IMR-90 (cell line): ENCODE measurements at regions not wholly inside any gene's neighbourhood (a gene's known extent, or its start where the extent isn't known, plus 50 kb on each side); places are given as distances from the start of the nearest gene placed in this dataset.

Experiments used
- ATAC-seq: fragments of 200-7000 bp; cut with Tn5 transposase; 2 replicates; pipeline ENCODE4 v1.9.1; 2020; ENCODE audit warnings: low read depth, mild to moderate bottlenecking, moderate library complexity
- BruUV-seq: library from RNA; stranded (reverse); fragments of 400-500 nt; replicated peaks from 2 replicates; lab custom pipeline; 2021; lab: Mats Ljungman, UMichigan
- CTCF ChIA-PET: fragments of 300-600 bp; formaldehyde crosslinking; extraction: SDS; loops from one replicate; lab custom pipeline; 2021; ENCODE audit warnings: antibody characterized with exemption; lab: Yijun Ruan, JAX
- POLR2A ChIA-PET: fragments of 300-600 bp; sonication (Branson Sonifier 250); formaldehyde crosslinking; loops from one replicate; lab custom pipeline; 2022; ENCODE audit warnings: antibody characterized with exemption; ENCODE audit not compliant: unreplicated experiment; lab: Charles Lee
- DNase-seq: peaks from one replicate; pipeline ENCODE4 v3.0.0; 2013
- H2AFZ ChIP-seq: replicated peaks from 2 replicates; pipeline ENCODE3; 2013; ENCODE audit warnings: low read length, mild to moderate bottlenecking; ENCODE audit not compliant: poor library complexity
- H2AK5ac ChIP-seq: 2 replicates; pipeline ENCODE4 v1.6.1; 2013; ENCODE audit warnings: low read depth, low read length, inconsistent platforms
- H2AK9ac ChIP-seq: replicated peaks from 2 replicates; pipeline ENCODE3; 2013; ENCODE audit warnings: mild to moderate bottlenecking, low read depth, low read length, moderate library complexity; ENCODE audit not compliant: poor library complexity
- H2BK120ac ChIP-seq: 2 replicates; pipeline ENCODE4 v1.6.1; 2013; ENCODE audit warnings: low read depth, low read length, inconsistent platforms
- H2BK15ac ChIP-seq: 3 replicates; pipeline ENCODE4 v1.6.1; 2013; ENCODE audit warnings: low read depth, low read length, inconsistent platforms
- H2BK20ac ChIP-seq: 2 replicates; pipeline ENCODE4 v1.6.1; 2013; ENCODE audit warnings: low read depth, mild to moderate bottlenecking, inconsistent platforms, low read length, moderate library complexity
- H2BK5ac ChIP-seq: 2 replicates; pipeline ENCODE4 v1.6.1; 2013; ENCODE audit warnings: mild to moderate bottlenecking, low read depth, low read length, inconsistent platforms; ENCODE audit not compliant: poor library complexity, severe bottlenecking
- H3K14ac ChIP-seq: replicated peaks from 2 replicates; pipeline ENCODE4 v1.6.1; 2013; ENCODE audit warnings: low read depth, low read length, inconsistent platforms
- H3K18ac ChIP-seq: 2 replicates; pipeline ENCODE4 v1.6.1; 2013; ENCODE audit warnings: low read depth, low read length, control low read depth
- H3K23ac ChIP-seq: 2 replicates; pipeline ENCODE4 v1.6.1; 2013; ENCODE audit warnings: low read depth, low read length, inconsistent platforms
- H3K27ac ChIP-seq: 2 replicates; pipeline ENCODE4 v1.5.1; 2013; ENCODE audit warnings: mild to moderate bottlenecking, control low read depth, low read length; ENCODE audit not compliant: insufficient read depth
- H3K27me3 ChIP-seq: 2 replicates; pipeline ENCODE4 v1.6.1; 2013; ENCODE audit warnings: low read length; ENCODE audit not compliant: control insufficient read depth, insufficient read depth
- H3K36me3 ChIP-seq: 2 replicates; pipeline ENCODE4 v1.6.1; 2013; ENCODE audit warnings: low read length, mixed read lengths; ENCODE audit not compliant: control insufficient read depth, insufficient read depth
- H3K4ac ChIP-seq: 2 replicates; pipeline ENCODE4 v1.6.1; 2013; ENCODE audit warnings: low read depth, low read length, inconsistent platforms
- H3K4me1 ChIP-seq: 2 replicates; pipeline ENCODE4 v1.6.1; 2013; ENCODE audit warnings: low read length, mixed read lengths; ENCODE audit not compliant: control insufficient read depth, insufficient read depth
- H3K4me2 ChIP-seq: 2 replicates; pipeline ENCODE4 v1.6.1; 2013; ENCODE audit warnings: low read depth, mild to moderate bottlenecking, control low read depth, low read length, moderate library complexity
- H3K4me3 ChIP-seq: 2 replicates; pipeline ENCODE4 v1.5.1; 2013; ENCODE audit warnings: low read depth, mild to moderate bottlenecking, control low read depth, low read length, moderate library complexity; ENCODE audit not compliant: insufficient read depth
- H3K56ac ChIP-seq: 2 replicates; pipeline ENCODE4 v1.6.1; 2013; ENCODE audit warnings: low read length, inconsistent platforms; ENCODE audit not compliant: insufficient read depth; ENCODE audit errors: extremely low read depth
- H3K79me1 ChIP-seq, 2 experiments: 2 replicates each; pipeline ENCODE4 v1.6.1; 2013; ENCODE audit warnings: low read length in 2 of 2, inconsistent platforms in 1 of 2, low read depth in 1 of 2
- H3K9ac ChIP-seq: 2 replicates; pipeline ENCODE4 v1.6.1; 2013; ENCODE audit warnings: low read depth, low read length, control low read depth
- H3K9me1 ChIP-seq: 2 replicates; pipeline ENCODE4 v1.6.1; 2013; ENCODE audit warnings: low read length, inconsistent platforms; ENCODE audit not compliant: insufficient read depth
- H3K9me3 ChIP-seq: 2 replicates; pipeline ENCODE4 v1.6.1; 2013; ENCODE audit warnings: low read length; ENCODE audit not compliant: control insufficient read depth, insufficient read depth
- H4K20me1 ChIP-seq: 2 replicates; pipeline ENCODE4 v1.6.1; 2013; ENCODE audit warnings: low read length, inconsistent platforms; ENCODE audit not compliant: insufficient read depth
- H4K5ac ChIP-seq: 2 replicates; pipeline ENCODE4 v1.6.1; 2013; ENCODE audit warnings: mild to moderate bottlenecking, low read depth, low read length, control low read depth
- H4K8ac ChIP-seq, 2 experiments: 2 replicates each; pipeline ENCODE4 v1.6.1; 2013; ENCODE audit warnings: low read depth in 2 of 2, low read length in 2 of 2, control low read depth in 1 of 2, inconsistent platforms in 1 of 2
- H4K91ac ChIP-seq: 2 replicates; pipeline ENCODE4 v1.6.1; 2013; ENCODE audit warnings: low read depth, low read length, inconsistent platforms; ENCODE audit not compliant: insufficient read depth
- FOS ChIP-seq: fragments of 150-350 bp; IDR thresholded peaks from 2 replicates; pipeline ENCODE4 v1.6.1; 2016; ENCODE audit warnings: low read depth, low read length
- RCOR1 ChIP-seq: IDR thresholded peaks from 2 replicates; pipeline ENCODE4 v1.6.1; 2012; ENCODE audit warnings: mild to moderate bottlenecking, low read length, improper control_type of control experiment; ENCODE audit not compliant: insufficient replicate concordance
- WGBS, 2 experiments: methylation state at CpG; one replicate each; pipeline versions ENCODE4 v1.1.5 to v1.1.7; 2013; ENCODE audit warnings: missing lambda C conversion rate in 2 of 2; ENCODE audit not compliant: insufficient read length in 1 of 2; ENCODE audit errors: extremely low coverage in 2 of 2; 5-methylcytosine and 5-hydroxymethylcytosine counted together
- dilution Hi-C: fragments of 300-500 bp; cut with HindIII; formaldehyde crosslinking; loops from one replicate; pipeline ENCODE4 v1.14.3; 2018; ENCODE audit warnings: low sequenced_read_pairs; ENCODE audit not compliant: unreplicated experiment
- in situ Hi-C: fragments of 300-500 bp; cut with MboI; formaldehyde crosslinking; loops from 3 replicates; pipeline ENCODE4 v1.14.3; 2019; ENCODE audit warnings: low sequenced_read_pairs, inconsistent platforms, mixed read lengths
- intact Hi-C: fragments of 100-400 bp; cut with micrococcal nuclease; formaldehyde crosslinking; loops from 2 replicates; pipeline ENCODE4 v1.10.0; 2022

GRCh38 chr14:30309405-30309804 lies 249.6 kb upstream of the G2E3 start:
- Histone ChIP-seq H2BK15ac (no peak overlapping the region), H2AK5ac (no peak overlapping the region), H2BK20ac (no peak overlapping the region), H2AFZ (no peak overlapping the region), H3K56ac (no peak overlapping the region), H4K20me1 (no peaks in the 10 kb centered on the region), H2AK9ac (no peak overlapping the region), H3K4me2 (no peak overlapping the region), H4K91ac (no peak overlapping the region), H3K18ac (no peak overlapping the region), H4K5ac (no peak overlapping the region), H3K9me1 (no peaks in the 10 kb centered on the region), H3K27ac (no peak overlapping the region), H3K9ac (no peak overlapping the region), H3K9me3 (no peaks in the 10 kb centered on the region), H3K4me1 (no peaks in the 10 kb centered on the region), H2BK5ac (no peak overlapping the region), H3K23ac (no peak overlapping the region), H3K14ac (no peak overlapping the region), H3K4ac (no peak overlapping the region), H3K27me3 (peaks cover 6% of the 10 kb centered on the region; the same call in 1 of the 2 replicates), H4K8ac (no peak overlapping the region), H3K79me1 (no peaks in the 10 kb centered on the region), H3K36me3 (no peaks in the 10 kb centered on the region), H3K4me3 (no peak overlapping the region), H2BK120ac (no peak overlapping the region)
- POLR2A ChIA-PET: no interaction called here
- ATAC-seq: no peak
- no peak for DNase-seq
- intact Hi-C loops (no loop called here), dilution Hi-C loops (no loop called here), in situ Hi-C loops (no loop called here)
- BruUV-seq: no TSS peak
- CTCF ChIA-PET: interaction anchor here (1.4 kb wide), 1 partner anchor 26 kb away, joined by 3 read pairs; no protein-coding TSS in a partner anchor
- no CpG with 5 or more reads among the region's 2 CpGs for whole genome bisulfite sequencing, 2 experiments
- TF ChIP-seq FOS (no peak), RCOR1 (no peak)
